HL-60 (cell line): ENCODE measurements at regions not wholly inside any gene's neighbourhood (a gene's known extent, or its start where the extent isn't known, plus 50 kb on each side); places are given as distances from the start of the nearest gene placed in this dataset.

Experiments
- DNase-seq, 2 experiments: peaks; one replicate each; pipeline ENCODE4 v3.0.0-alpha.2; 2010 to 2020; ENCODE audit warnings: low read depth in 1 of 2, low spot score in 1 of 2
- H3K27ac ChIP-seq: fragments of 250-450 bp; sonication (Bioruptor Pico); replicated peaks from 2 replicates; pipeline ENCODE4 v1.5.1; 2020; ENCODE audit warnings: mild to moderate bottlenecking, moderate library complexity
- H3K27me3 ChIP-seq: fragments of 250-450 bp; sonication (Bioruptor Pico); 2 replicates; pipeline ENCODE4 v1.5.1; 2021; ENCODE audit warnings: mild to moderate bottlenecking, moderate library complexity; ENCODE audit not compliant: insufficient read depth, poor library complexity, severe bottlenecking
- H3K4me3 ChIP-seq: replicated peaks from 2 replicates; pipeline ENCODE4 v1.5.1; 2011; ENCODE audit warnings: mild to moderate bottlenecking, control low read depth, low read length; ENCODE audit not compliant: insufficient read depth
- CTCF ChIP-seq: IDR thresholded peaks from one replicate; pipeline ENCODE4 v1.5.1; 2011; ENCODE audit warnings: low read length, control low read depth, inconsistent platforms; ENCODE audit not compliant: insufficient read depth
- GABPA ChIP-seq: IDR thresholded peaks from 2 replicates; pipeline ENCODE4 v1.6.1; 2012; ENCODE audit warnings: low read depth
- POLR2AphosphoS5 ChIP-seq: IDR thresholded peaks from 2 replicates; pipeline ENCODE4 v1.6.1; 2012; ENCODE audit warnings: low read depth
- REST ChIP-seq: IDR thresholded peaks from 2 replicates; pipeline ENCODE4 v1.6.1; 2012; ENCODE audit warnings: low read depth; ENCODE audit not compliant: insufficient replicate concordance
- SPI1 ChIP-seq: IDR thresholded peaks from 2 replicates; pipeline ENCODE4 v1.6.1; 2012; ENCODE audit warnings: low read depth, mild to moderate bottlenecking, borderline replicate concordance

GRCh38 chr4:3867403-3868100 is 101.4 kb downstream of the ADRA2C start:
- Histone ChIP-seq H3K4me3 (no peak overlapping the region), H3K27me3 (peaks cover 21% of the 10 kb centered on the region), H3K27ac (no peak overlapping the region)
- TF ChIP-seq SPI1 (no peak), POLR2AphosphoS5 (no peak), GABPA (no peak), REST (no peak), CTCF (no peak)
- DNase-seq = no peak

- TF ChIP-seq CTCF = no peak
- peak; percentile 93 for TF ChIP-seq REST
- no peak for TF ChIP-seq GABPA
- TF ChIP-seq SPI1 = no peak
- TF ChIP-seq POLR2AphosphoS5 = no peak
- DNase-seq = peak in 1 of 2 experiments; percentile 17
- Histone ChIP-seq H3K27me3 (peaks cover 22% of the 10 kb centered on the region), H3K27ac (no peak overlapping the region), H3K4me3 (no peak overlapping the region)
These were observed 102.3 kb downstream of the ADRA2C start for GRCh38 chr4:3868211-3869173.

GRCh38 chr4:3869174-3869572 is 103.0 kb downstream of the ADRA2C start:
- H3K27me3 ChIP-seq = peaks cover 22% of the 10 kb centered on the region
- TF ChIP-seq POLR2AphosphoS5 = no peak
- TF ChIP-seq REST = no peak
- no peak for TF ChIP-seq GABPA
- TF ChIP-seq SPI1 = no peak
- DNase-seq = no peak
- no peak overlapping the region for H3K27ac ChIP-seq
- no peak overlapping the region for H3K4me3 ChIP-seq
